Nephron progenitor cell (in vitro differentiated cells): ENCODE measurements at regions not wholly inside any gene's neighbourhood (a gene's known extent, or its start where the extent isn't known, plus 50 kb on each side); places are given as distances from the start of the nearest gene placed in this dataset.

ENCODE experiments used
- DNase-seq: peaks from one replicate; pipeline ENCODE4 v3.0.0; 2021
- H3K27ac Mint-ChIP-seq: 2 replicates; pipeline ENCODE4 v1.8.0; 2021; ENCODE audit warnings: mild to moderate bottlenecking, moderate library complexity, mixed read lengths
- H3K27me3 Mint-ChIP-seq: 2 replicates; pipeline ENCODE4 v1.8.0; 2021; ENCODE audit warnings: mild to moderate bottlenecking, low read depth, mixed read lengths; ENCODE audit not compliant: poor library complexity
- H3K36me3 Mint-ChIP-seq: 2 replicates; pipeline ENCODE4 v1.8.0; 2021; ENCODE audit warnings: low read depth, mixed read lengths
- H3K4me1 Mint-ChIP-seq: 2 replicates; pipeline ENCODE4 v1.8.0; 2021; ENCODE audit warnings: mixed read lengths
- H3K4me3 Mint-ChIP-seq: 2 replicates; pipeline ENCODE4 v1.8.0; 2021; ENCODE audit warnings: mild to moderate bottlenecking, moderate library complexity, mixed read lengths
- H3K9me3 Mint-ChIP-seq: 2 replicates; pipeline ENCODE4 v1.8.0; 2021; ENCODE audit warnings: mild to moderate bottlenecking, moderate library complexity, mixed read lengths
- CTCF ChIP-seq: fragments of 200-600 bp; sonication (generic); IDR thresholded peaks from 2 replicates; pipeline ENCODE4 v1.5.0; 2021; ENCODE audit warnings: antibody characterized with exemption

- Mint-ChIP-seq H3K27ac (no peak overlapping the region), H3K4me1 (peaks cover 83% of the 10 kb centered on the region), H3K4me3 (no peak overlapping the region), H3K27me3 (peaks cover 15% of the 10 kb centered on the region), H3K36me3 (no peaks in the 10 kb centered on the region), H3K9me3 (no peaks in the 10 kb centered on the region)
- no peak for TF ChIP-seq CTCF
- no peak for DNase-seq
Observed at GRCh38 chr17:72514321-72514861, 393.6 kb downstream of the SOX9 start.

- Mint-ChIP-seq H3K27ac (no peak overlapping the region), H3K36me3 (no peaks in the 10 kb centered on the region), H3K27me3 (peaks cover 12% of the 10 kb centered on the region), H3K4me1 (peaks cover 83% of the 10 kb centered on the region), H3K4me3 (no peak overlapping the region), H3K9me3 (no peaks in the 10 kb centered on the region)
- TF ChIP-seq CTCF = no peak
- DNase-seq = no peak
Observed at GRCh38 chr17:72514891-72515290, 394.1 kb downstream of the SOX9 start.

- peaks cover 10% of the 10 kb centered on the region for H3K27me3 Mint-ChIP-seq
- no peak for TF ChIP-seq CTCF
- peaks cover 79% of the 10 kb centered on the region for H3K4me1 Mint-ChIP-seq
- H3K27ac Mint-ChIP-seq = no peak overlapping the region
- H3K9me3 Mint-ChIP-seq = no peaks in the 10 kb centered on the region
- DNase-seq = no peak
- peak overlapping the region; percentile 31 for H3K4me3 Mint-ChIP-seq
- H3K36me3 Mint-ChIP-seq = no peaks in the 10 kb centered on the region
Observed at GRCh38 chr17:72515291-72516065, 394.7 kb downstream of the SOX9 start.

- H3K27ac Mint-ChIP-seq = no peak overlapping the region
- no peaks in the 10 kb centered on the region for H3K36me3 Mint-ChIP-seq
- DNase-seq = peak; percentile 25
- no peaks in the 10 kb centered on the region for H3K9me3 Mint-ChIP-seq
- peaks cover 71% of the 10 kb centered on the region for H3K4me1 Mint-ChIP-seq
- no peak for TF ChIP-seq CTCF
- peaks cover 7% of the 10 kb centered on the region for H3K27me3 Mint-ChIP-seq
- H3K4me3 Mint-ChIP-seq = peak overlapping the region; percentile 17
Observed at GRCh38 chr17:72516772-72517399, 396.1 kb downstream of the SOX9 start.

GRCh38 chr17:72517413-72518158 lies 396.8 kb downstream of the SOX9 start:
- peaks cover 68% of the 10 kb centered on the region for H3K4me1 Mint-ChIP-seq
- no peaks in the 10 kb centered on the region for H3K36me3 Mint-ChIP-seq
- peak overlapping the region; percentile 70 for H3K27ac Mint-ChIP-seq
- no peak for TF ChIP-seq CTCF
- H3K27me3 Mint-ChIP-seq = peaks cover 7% of the 10 kb centered on the region
- peak overlapping the region; percentile 27 for H3K4me3 Mint-ChIP-seq
- DNase-seq = no peak
- no peaks in the 10 kb centered on the region for H3K9me3 Mint-ChIP-seq
